ENCODE measurements at regions not wholly inside any gene's neighbourhood (a gene's known extent, or its start where the extent isn't known, plus 50 kb on each side); places are given as distances from the start of the nearest gene placed in this dataset.

DNA sequence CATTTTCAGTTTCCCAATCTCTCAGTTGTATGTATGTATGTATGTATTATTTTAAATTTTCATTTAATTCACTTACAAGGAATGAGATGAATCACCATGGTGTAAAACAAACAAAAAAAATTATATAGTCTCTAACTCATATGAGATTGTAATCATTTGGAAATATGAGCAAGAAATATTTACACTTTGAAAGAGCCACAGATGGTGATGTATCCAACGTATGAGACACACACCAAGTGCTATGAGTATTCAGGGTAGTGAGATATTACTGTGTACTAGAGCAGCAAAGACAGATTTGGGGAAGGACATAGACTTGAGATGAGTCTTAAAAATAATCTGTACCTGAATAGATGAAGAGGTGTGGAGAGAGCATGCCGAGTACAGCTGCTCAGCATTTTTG, 1154.4 kb downstream of the RAPGEF2 start:
- H3K4me3 ChIP-seq (ENCODE audit: low read depth, low read length), result no peak overlapping the region
- TF ChIP-seq, protein P1, sequence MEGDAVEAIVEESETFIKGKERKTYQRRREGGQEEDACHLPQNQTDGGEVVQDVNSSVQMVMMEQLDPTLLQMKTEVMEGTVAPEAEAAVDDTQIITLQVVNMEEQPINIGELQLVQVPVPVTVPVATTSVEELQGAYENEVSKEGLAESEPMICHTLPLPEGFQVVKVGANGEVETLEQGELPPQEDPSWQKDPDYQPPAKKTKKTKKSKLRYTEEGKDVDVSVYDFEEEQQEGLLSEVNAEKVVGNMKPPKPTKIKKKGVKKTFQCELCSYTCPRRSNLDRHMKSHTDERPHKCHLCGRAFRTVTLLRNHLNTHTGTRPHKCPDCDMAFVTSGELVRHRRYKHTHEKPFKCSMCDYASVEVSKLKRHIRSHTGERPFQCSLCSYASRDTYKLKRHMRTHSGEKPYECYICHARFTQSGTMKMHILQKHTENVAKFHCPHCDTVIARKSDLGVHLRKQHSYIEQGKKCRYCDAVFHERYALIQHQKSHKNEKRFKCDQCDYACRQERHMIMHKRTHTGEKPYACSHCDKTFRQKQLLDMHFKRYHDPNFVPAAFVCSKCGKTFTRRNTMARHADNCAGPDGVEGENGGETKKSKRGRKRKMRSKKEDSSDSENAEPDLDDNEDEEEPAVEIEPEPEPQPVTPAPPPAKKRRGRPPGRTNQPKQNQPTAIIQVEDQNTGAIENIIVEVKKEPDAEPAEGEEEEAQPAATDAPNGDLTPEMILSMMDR (IDR thresholded peaks at IDR 0.05; ENCODE audit: low read depth, low read length), result no peak

DNA sequence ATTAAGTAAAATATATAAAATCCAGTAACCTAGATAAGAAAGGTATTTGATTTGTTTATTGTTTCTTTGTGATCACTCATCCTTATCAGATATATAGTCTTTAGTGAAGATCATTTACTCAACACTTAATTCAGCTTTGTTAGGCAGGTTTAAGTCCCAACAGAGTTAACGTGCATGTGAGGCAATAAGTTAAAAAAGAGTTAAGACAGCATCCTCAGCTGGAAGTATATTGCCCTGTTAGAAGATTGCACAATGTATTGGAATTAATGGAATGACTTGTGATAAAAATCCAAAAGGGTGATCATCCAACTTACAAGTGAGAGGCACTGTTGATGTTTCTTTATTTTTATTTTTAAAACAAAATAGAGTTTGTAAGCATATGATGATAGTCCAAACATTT, 1162.1 kb downstream of the RAPGEF2 start:
- H3K4me3 ChIP-seq (ENCODE audit: low read depth, low read length), result no peak overlapping the region
- TF ChIP-seq, protein P1 (IDR thresholded peaks at IDR 0.05; ENCODE audit: low read depth, low read length), result no peak

DNA sequence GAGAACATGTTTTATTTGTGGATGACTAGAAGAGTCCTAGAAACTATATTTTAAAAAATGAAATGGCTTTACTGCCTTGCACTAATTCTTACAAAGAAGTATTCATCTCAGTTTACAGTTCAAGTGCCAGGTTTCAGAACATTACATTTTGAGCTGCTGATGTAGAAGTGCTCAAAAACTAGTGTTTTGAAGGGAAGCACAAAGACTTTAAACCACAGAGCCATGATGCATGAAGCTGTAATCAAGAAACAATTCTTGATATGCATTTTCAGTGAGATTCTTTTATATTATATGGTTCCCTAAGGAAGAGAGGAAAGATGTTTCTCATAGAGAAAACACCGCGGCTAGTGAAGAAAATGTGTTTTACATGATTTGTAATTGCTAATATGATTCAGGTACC, 1163.0 kb downstream of the RAPGEF2 start:
- TF ChIP-seq, protein P1 (IDR thresholded peaks at IDR 0.05; ENCODE audit: low read depth, low read length), result no peak
- H3K4me3 ChIP-seq (ENCODE audit: low read depth, low read length), result no peak overlapping the region

DNA sequence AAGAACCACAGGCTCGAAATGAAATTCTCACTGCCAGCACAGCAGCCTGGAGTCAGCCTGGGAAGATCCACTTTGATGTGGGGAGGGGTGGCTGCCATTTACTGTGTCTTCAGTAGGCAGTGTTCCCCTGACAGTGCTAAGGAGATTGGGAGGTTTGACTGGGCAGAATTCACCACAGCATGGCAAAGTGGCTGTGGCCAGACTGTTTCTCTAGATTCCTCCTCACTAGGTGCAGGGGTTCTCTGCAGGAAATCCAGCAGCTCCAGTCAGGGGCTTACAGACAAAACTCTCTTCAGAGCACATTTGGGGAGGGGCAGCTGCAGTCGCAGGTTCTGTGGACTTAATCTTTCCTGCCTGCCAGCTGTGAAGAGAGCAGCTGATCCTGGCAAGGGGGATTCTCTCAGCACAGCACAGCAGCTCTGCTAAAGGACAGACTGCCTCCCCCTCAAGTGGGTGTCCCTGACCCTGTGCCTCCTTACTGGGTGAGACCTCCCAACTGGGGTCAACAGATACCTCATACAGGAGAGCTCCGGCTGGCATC, 1174.0 kb downstream of the RAPGEF2 start:
- H3K4me3 ChIP-seq (ENCODE audit: low read depth, low read length), result no peak overlapping the region

DNA sequence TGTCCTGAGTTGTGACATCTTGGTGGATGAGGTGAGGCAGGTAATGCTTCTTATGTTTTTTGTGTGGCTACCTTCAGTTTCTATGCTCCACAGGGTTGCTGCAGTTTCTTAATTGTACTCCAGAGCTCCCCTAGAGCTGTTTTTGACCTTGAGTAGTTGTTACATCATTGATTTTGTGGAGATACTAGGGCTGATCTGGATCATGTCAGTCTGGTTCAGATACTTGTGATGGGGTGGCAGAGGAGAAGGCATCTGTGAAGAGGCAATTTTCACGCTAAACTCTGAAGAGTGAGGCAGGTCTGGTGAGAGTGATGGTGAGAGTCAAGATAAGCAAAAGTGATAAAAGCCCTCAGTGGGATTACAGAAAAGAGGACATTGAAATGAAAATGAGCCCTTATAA, 1180.2 kb downstream of the RAPGEF2 start:
- no peak overlapping the region for H3K4me3 ChIP-seq (ENCODE audit: low read depth, low read length)
- TF ChIP-seq, protein P1 (IDR thresholded peaks at IDR 0.05; ENCODE audit: low read depth, low read length), result no peak

More for the DNA sequence above, 1174.0 kb downstream of the RAPGEF2 start:
- TF ChIP-seq, protein P1 (IDR thresholded peaks at IDR 0.05; ENCODE audit: low read depth, low read length), result no peak

DNA sequence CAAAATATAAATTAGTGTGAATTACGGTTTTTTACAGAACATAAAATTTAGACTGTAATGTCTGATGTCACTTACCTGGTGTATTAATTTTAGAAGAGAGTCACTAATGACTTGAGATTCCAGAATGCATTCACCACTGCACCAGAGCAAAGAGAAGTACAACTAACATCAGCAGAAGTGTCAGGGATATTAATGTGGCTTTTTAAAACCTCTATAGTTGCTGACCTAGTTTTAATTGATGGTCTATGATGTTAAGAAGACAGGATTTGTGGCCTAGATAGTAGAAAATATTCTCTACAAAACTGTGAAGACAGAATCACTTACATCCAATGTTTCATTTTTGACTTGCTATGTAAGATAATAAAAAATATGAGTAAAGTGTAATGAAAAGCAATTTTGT, 1181.6 kb downstream of the RAPGEF2 start:
- H3K4me3 ChIP-seq (ENCODE audit: low read depth, low read length), result no peak overlapping the region
- TF ChIP-seq, protein P1 (IDR thresholded peaks at IDR 0.05; ENCODE audit: low read depth, low read length), result no peak

DNA sequence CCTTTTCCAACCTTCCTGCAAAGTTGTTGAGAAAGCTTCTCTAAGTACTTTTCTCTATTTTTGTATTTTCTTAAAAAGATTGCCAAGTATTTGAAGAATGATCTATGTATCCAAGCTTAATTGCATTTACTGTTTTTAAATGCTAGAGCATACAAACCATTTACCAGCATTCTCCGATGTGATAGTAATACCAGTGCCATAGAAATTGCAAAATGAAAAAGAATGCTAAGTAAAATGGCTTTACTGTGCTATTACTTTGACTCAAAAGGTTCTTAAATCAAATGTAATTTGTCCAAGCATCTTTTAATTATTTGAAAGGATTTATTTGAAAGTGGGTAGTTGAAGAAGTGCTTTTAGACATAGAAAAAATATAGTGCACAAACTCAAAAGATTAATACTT, 1183.2 kb downstream of the RAPGEF2 start:
- TF ChIP-seq, protein P1 (IDR thresholded peaks at IDR 0.05; ENCODE audit: low read depth, low read length), result no peak

More for the DNA sequence above, 1183.2 kb downstream of the RAPGEF2 start:
- no peak overlapping the region for H3K4me3 ChIP-seq (ENCODE audit: low read depth, low read length)
